WTC11 (cell line): ENCODE measurements at regions not wholly inside any gene's neighbourhood (a gene's known extent, or its start where the extent isn't known, plus 50 kb on each side); places are given as distances from the start of the nearest gene placed in this dataset.

Experiments
- ATAC-seq: fragments of 200-7000 bp; cut with Tn5 transposase; 2 replicates; pipeline ENCODE4 v1.10.0; 2021; ENCODE audit warnings: mild to moderate bottlenecking, moderate library complexity
- CTCF ChIA-PET: fragments of 300-600 bp; sonication (Branson Sonifier 250); formaldehyde crosslinking; loops from one replicate; lab custom pipeline; 2021; ENCODE audit warnings: antibody characterized with exemption; lab: Charles Lee
- POLR2A ChIA-PET: fragments of 350-600 bp; sonication (Branson Sonifier 250); formaldehyde crosslinking; loops from one replicate; lab custom pipeline; 2021; ENCODE audit warnings: antibody characterized with exemption; lab: Charles Lee
- DNase-seq: peaks from one replicate; pipeline ENCODE4 v3.0.0; 2021; ENCODE audit warnings: low spot score
- H3K27ac Mint-ChIP-seq: 2 replicates; pipeline ENCODE4 v1.8.0; 2021; ENCODE audit warnings: mixed read lengths
- H3K27me3 Mint-ChIP-seq: 2 replicates; pipeline ENCODE4 v1.8.0; 2021; ENCODE audit warnings: low read depth, mild to moderate bottlenecking, moderate library complexity, mixed read lengths
- H3K36me3 Mint-ChIP-seq: 2 replicates; pipeline ENCODE4 v1.8.0; 2021; ENCODE audit warnings: mixed read lengths
- H3K4me1 Mint-ChIP-seq: 2 replicates; pipeline ENCODE4 v1.8.0; 2022; ENCODE audit warnings: mixed read lengths
- H3K4me3 Mint-ChIP-seq: 2 replicates; pipeline ENCODE4 v1.8.0; 2021; ENCODE audit warnings: mild to moderate bottlenecking, moderate library complexity, mixed read lengths
- H3K9me3 Mint-ChIP-seq: 2 replicates; pipeline ENCODE4 v1.8.0; 2021; ENCODE audit warnings: mixed read lengths
- ATF1 ChIP-seq: sonication (generic); formaldehyde crosslinking; IDR thresholded peaks from 2 replicates; pipeline ENCODE4 v1.8.1; 2023; ENCODE audit warnings: mild to moderate bottlenecking, moderate library complexity, missing genetic modification reagents
- ATF6 ChIP-seq: sonication (generic); formaldehyde crosslinking; IDR thresholded peaks from 2 replicates; pipeline ENCODE4 v1.8.1; 2023; ENCODE audit warnings: mild to moderate bottlenecking, missing genetic modification reagents
- CREM ChIP-seq: sonication (generic); formaldehyde crosslinking; IDR thresholded peaks from 2 replicates; pipeline ENCODE4 v1.8.1; 2022; ENCODE audit warnings: mild to moderate bottlenecking, missing genetic modification reagents, moderate library complexity
- E2F1 ChIP-seq: sonication (generic); formaldehyde crosslinking; IDR thresholded peaks from 2 replicates; pipeline ENCODE4 v1.8.0; 2022; ENCODE audit warnings: mild to moderate bottlenecking, missing genetic modification reagents
- E2F4 ChIP-seq: sonication (generic); formaldehyde crosslinking; IDR thresholded peaks from 2 replicates; pipeline ENCODE4 v1.8.1; 2022; ENCODE audit warnings: low read depth, mild to moderate bottlenecking, moderate library complexity, missing genetic modification reagents, borderline replicate concordance
- FOXK1 ChIP-seq: sonication (generic); formaldehyde crosslinking; IDR thresholded peaks from 2 replicates; pipeline ENCODE4 v1.8.0; 2022; ENCODE audit warnings: mild to moderate bottlenecking, moderate library complexity, missing genetic modification reagents
- GABPB1 ChIP-seq: sonication (generic); formaldehyde crosslinking; IDR thresholded peaks from 2 replicates; pipeline ENCODE4 v1.8.1; 2023; ENCODE audit warnings: mild to moderate bottlenecking, missing genetic modification reagents
- JAZF1 ChIP-seq: fragments of 250-450 bp; sonication (Bioruptor Pico); IDR thresholded peaks from 2 replicates; pipeline ENCODE4 v1.9.0; 2021; ENCODE audit warnings: moderate library complexity, mild to moderate bottlenecking, inconsistent platforms
- KAT7 ChIP-seq: sonication (generic); formaldehyde crosslinking; IDR thresholded peaks from 2 replicates; pipeline ENCODE4 v1.8.1; 2023; ENCODE audit warnings: missing genetic modification reagents, mild to moderate bottlenecking, borderline replicate concordance
- MYBL2 ChIP-seq: sonication (generic); formaldehyde crosslinking; IDR thresholded peaks from 2 replicates; pipeline ENCODE4 v1.8.1; 2023; ENCODE audit warnings: mild to moderate bottlenecking, moderate library complexity, missing genetic modification reagents
- NFATC4 ChIP-seq: fragments of 250-450 bp; sonication (Bioruptor Pico); IDR thresholded peaks from 2 replicates; pipeline ENCODE4 v1.9.0; 2021; ENCODE audit warnings: mild to moderate bottlenecking
- NFE2L1 ChIP-seq: sonication (generic); formaldehyde crosslinking; IDR thresholded peaks from 2 replicates; pipeline ENCODE4 v1.8.1; 2023; ENCODE audit warnings: missing genetic modification reagents
- SMAD3 ChIP-seq: sonication (generic); formaldehyde crosslinking; IDR thresholded peaks from 2 replicates; pipeline ENCODE4 v1.8.0; 2022; ENCODE audit warnings: missing genetic modification reagents, mild to moderate bottlenecking, borderline replicate concordance
- SOX15 ChIP-seq: fragments of 250-450 bp; sonication (Bioruptor Pico); IDR thresholded peaks from 2 replicates; pipeline ENCODE4 v1.9.0; 2021; ENCODE audit warnings: mild to moderate bottlenecking
- ZBTB21 ChIP-seq: sonication (generic); formaldehyde crosslinking; IDR thresholded peaks from 2 replicates; pipeline ENCODE4 v1.8.1; 2023; ENCODE audit warnings: mild to moderate bottlenecking, missing genetic modification reagents, borderline replicate concordance
- ZNF121 ChIP-seq: sonication (generic); formaldehyde crosslinking; IDR thresholded peaks from 2 replicates; pipeline ENCODE4 v1.8.0; 2023; ENCODE audit warnings: missing genetic modification reagents
- ZNF263 ChIP-seq: sonication (generic); formaldehyde crosslinking; IDR thresholded peaks from 2 replicates; pipeline ENCODE4 v1.8.1; 2022; ENCODE audit warnings: low read depth, mild to moderate bottlenecking, moderate library complexity, missing genetic modification reagents
- ZNF317 ChIP-seq: sonication (generic); formaldehyde crosslinking; IDR thresholded peaks from 2 replicates; pipeline ENCODE4 v1.8.1; 2023; ENCODE audit warnings: low read depth, mild to moderate bottlenecking, moderate library complexity, missing genetic modification reagents, borderline replicate concordance
- ZNF423 ChIP-seq: fragments of 250-450 bp; sonication (Bioruptor Pico); IDR thresholded peaks from 2 replicates; pipeline ENCODE4 v2.1.2; 2022; ENCODE audit warnings: mild to moderate bottlenecking, moderate library complexity
- ZNF532 ChIP-seq: fragments of 250-450 bp; sonication (Bioruptor Pico); IDR thresholded peaks from 2 replicates; pipeline ENCODE4 v1.9.0; 2021; ENCODE audit warnings: mild to moderate bottlenecking, borderline replicate concordance
- ZSCAN18 ChIP-seq: fragments of 250-450 bp; sonication (Bioruptor Pico); IDR thresholded peaks from 2 replicates; pipeline ENCODE4 v2.1.2; 2022; ENCODE audit warnings: mild to moderate bottlenecking, moderate library complexity

GRCh38 chrX:113966791-113967190 is 617.1 kb upstream of the HTR2C start (continued):
- no peak for TF ChIP-seq ZBTB21 (CRISPR knock-in tag)
- no peak for TF ChIP-seq ZNF317
- TF ChIP-seq ATF1 (CRISPR knock-in tag) = no peak
- no peak for TF ChIP-seq NFATC4 (CRISPR knock-in tag)
- no peak for TF ChIP-seq NFE2L1 (CRISPR knock-in tag)
- TF ChIP-seq E2F4 (CRISPR knock-in tag) = no peak
- TF ChIP-seq E2F1 (CRISPR knock-in tag) = no peak
- no peak for TF ChIP-seq JAZF1
- TF ChIP-seq ZSCAN18 (CRISPR knock-in tag) = no peak
- TF ChIP-seq ZNF121 = no peak
- no peak for TF ChIP-seq FOXK1
- no peak for TF ChIP-seq MYBL2
- no peak for TF ChIP-seq ZNF263
- TF ChIP-seq, all 79 proteins: peak for 0

- POLR2A ChIA-PET = no interaction called here
Measured at GRCh38 chrX:113962343-113962742, 621.5 kb upstream of the HTR2C start.

More at GRCh38 chrX:113962343-113962742, 621.5 kb upstream of the HTR2C start:
- Mint-ChIP-seq H3K27me3 (no peaks in the 10 kb centered on the region), H3K9me3 (no peaks in the 10 kb centered on the region), H3K4me1 (peaks cover 50% of the 10 kb centered on the region), H3K4me3 (no peak overlapping the region), H3K27ac (peak overlapping the region; percentile 79), H3K36me3 (peaks cover 12% of the 10 kb centered on the region; the same call in 1 of the 2 replicates)
- DNase-seq (no peak), ATAC-seq (no peak)
- TF ChIP-seq ZNF423 (CRISPR knock-in tag) (no peak), SOX15 (CRISPR knock-in tag) (no peak), ZNF532 (CRISPR knock-in tag) (no peak), CREM (CRISPR knock-in tag) (no peak), ZNF121 (no peak), GABPB1 (CRISPR knock-in tag) (no peak), ZSCAN18 (CRISPR knock-in tag) (no peak), E2F1 (CRISPR knock-in tag) (no peak), SMAD3 (CRISPR knock-in tag) (no peak), ATF6 (CRISPR knock-in tag) (no peak), ZNF263 (no peak), KAT7 (CRISPR knock-in tag) (no peak)
- CTCF ChIA-PET = no interaction called here
